Breast epithelium (tissue), 4 donors: ENCODE measurements at regions not wholly inside any gene's neighbourhood (a gene's known extent, or its start where the extent isn't known, plus 50 kb on each side); places are given as distances from the start of the nearest gene placed in this dataset.

Experiments
- DNase-seq, 2 donors: peaks; one replicate each; pipeline ENCODE4 v3.0.0-alpha.2; 2019; ENCODE audit warnings: low spot score in 2 of 2
- H3K27ac ChIP-seq, 2 donors: fragments of 200-600 bp; sonication (generic) in 1 of 2; one replicate each; pipeline ENCODE4 v1.5.1; 2016 to 2019; ENCODE audit warnings: mild to moderate bottlenecking in 1 of 2
- H3K27me3 ChIP-seq, 2 donors: fragments of 200-600 bp; sonication (generic) in 1 of 2; one replicate each; pipeline versions ENCODE4 v1.5.1 to v1.6.0; 2017 to 2019; ENCODE audit warnings: control low read depth in 1 of 2, mild to moderate bottlenecking in 1 of 2
- H3K36me3 ChIP-seq: fragments of 200-600 bp; one replicate; pipeline ENCODE4 v1.5.1; 2019
- H3K4me1 ChIP-seq, 2 donors: fragments of 200-600 bp; sonication (generic); one replicate each; pipeline ENCODE4 v1.5.1; 2016 to 2019; ENCODE audit warnings: control low read depth in 1 of 2
- H3K4me3 ChIP-seq, 3 donors: fragments of 200-600 bp; sonication (generic); 1 replicate in 2 of 3; 2 replicates in 1 of 3; pipeline ENCODE4 v1.5.1; 2016 to 2019; ENCODE audit warnings: mild to moderate bottlenecking in 3 of 3, moderate library complexity in 2 of 3
- H3K9me3 ChIP-seq, 2 donors: fragments of 200-600 bp; sonication (generic) in 1 of 2; one replicate each; pipeline ENCODE4 v1.5.1; 2016 to 2019; ENCODE audit warnings: control low read depth in 1 of 2
- CTCF ChIP-seq, 3 donors: fragments of 450-650 bp; IDR thresholded peaks; one replicate each; pipeline ENCODE4 v1.5.1; 2016 to 2017; ENCODE audit warnings: antibody characterized with exemption in 3 of 3, mild to moderate bottlenecking in 3 of 3, moderate library complexity in 3 of 3
- POLR2A ChIP-seq: fragments of 450-650 bp; IDR thresholded peaks from one replicate; pipeline ENCODE4 v1.6.1; 2016; ENCODE audit warnings: antibody characterized with exemption, mild to moderate bottlenecking, moderate library complexity
- POLR2AphosphoS5 ChIP-seq, 3 donors: sonication (generic); formaldehyde crosslinking; IDR thresholded peaks; one replicate each; pipeline ENCODE4 v1.6.1; 2017; ENCODE audit warnings: antibody characterized with exemption in 3 of 3
- intact Hi-C: fragments of 100-400 bp; cut with DNase I; formaldehyde crosslinking; loops from one replicate; pipeline ENCODE4 v1.15.1; 2023; ENCODE audit warnings: low total_unique reads

- H3K9me3 ChIP-seq: no peaks in the 10 kb centered on the region
- TF ChIP-seq POLR2AphosphoS5 (IDR thresholded peaks at IDR 0.05) (no peak), POLR2A (no peak), CTCF (IDR thresholded peaks at IDR 0.05) (no peak)
- no peak overlapping the region for H3K27ac ChIP-seq
- H3K4me3 ChIP-seq: no peak overlapping the region
- DNase-seq: no peak
- intact Hi-C loops: no loop called here
- no peaks in the 10 kb centered on the region for H3K4me1 ChIP-seq
- no peaks in the 10 kb centered on the region for H3K36me3 ChIP-seq
- no peaks in the 10 kb centered on the region for H3K27me3 ChIP-seq
These were observed 63.7 kb downstream of the GPR6 start for GRCh38 chr6:110041830-110042229.

GRCh38 chr6:110042670-110043296 lies 64.7 kb downstream of the GPR6 start:
- no peaks in the 10 kb centered on the region for H3K36me3 ChIP-seq
- no peak for DNase-seq
- no peaks in the 10 kb centered on the region for H3K9me3 ChIP-seq
- intact Hi-C loops: no loop called here
- H3K27ac ChIP-seq: no peak overlapping the region
- H3K4me1 ChIP-seq: no peaks in the 10 kb centered on the region
- no peak for TF ChIP-seq CTCF (IDR thresholded peaks at IDR 0.05)
- no peak for TF ChIP-seq POLR2AphosphoS5 (IDR thresholded peaks at IDR 0.05)
- TF ChIP-seq POLR2A: no peak
- no peak overlapping the region for H3K4me3 ChIP-seq
- no peaks in the 10 kb centered on the region for H3K27me3 ChIP-seq

GRCh38 chr6:110043366-110043994 lies 65.4 kb downstream of the GPR6 start:
- Histone ChIP-seq H3K36me3 (no peaks in the 10 kb centered on the region), H3K9me3 (no peaks in the 10 kb centered on the region), H3K4me1 (no peaks in the 10 kb centered on the region), H3K27me3 (no peaks in the 10 kb centered on the region), H3K27ac (no peak overlapping the region), H3K4me3 (no peak overlapping the region)
- intact Hi-C loops: no loop called here
- DNase-seq: no peak
- TF ChIP-seq CTCF (IDR thresholded peaks at IDR 0.05) (no peak), POLR2AphosphoS5 (IDR thresholded peaks at IDR 0.05) (no peak), POLR2A (no peak)

GRCh38 chr6:110044096-110044495 lies 66.0 kb downstream of the GPR6 start:
- H3K4me1 ChIP-seq: no peaks in the 10 kb centered on the region
- no peaks in the 10 kb centered on the region for H3K27me3 ChIP-seq
- no peaks in the 10 kb centered on the region for H3K36me3 ChIP-seq
- intact Hi-C loops: no loop called here
- H3K4me3 ChIP-seq: no peak overlapping the region
- H3K9me3 ChIP-seq: no peaks in the 10 kb centered on the region
- no peak overlapping the region for H3K27ac ChIP-seq
- TF ChIP-seq POLR2AphosphoS5 (IDR thresholded peaks at IDR 0.05) (no peak), POLR2A (no peak), CTCF (IDR thresholded peaks at IDR 0.05) (no peak)
- no peak for DNase-seq

GRCh38 chr6:110044622-110045021 lies 66.5 kb downstream of the GPR6 start:
- TF ChIP-seq POLR2AphosphoS5 (IDR thresholded peaks at IDR 0.05): no peak
- TF ChIP-seq CTCF (IDR thresholded peaks at IDR 0.05): no peak
- no peak for TF ChIP-seq POLR2A
- DNase-seq: no peak
- Histone ChIP-seq H3K4me3 (no peak overlapping the region), H3K27ac (no peak overlapping the region), H3K9me3 (no peaks in the 10 kb centered on the region), H3K27me3 (no peaks in the 10 kb centered on the region), H3K4me1 (no peaks in the 10 kb centered on the region), H3K36me3 (no peaks in the 10 kb centered on the region)
- intact Hi-C loops: no loop called here
